ENCODE measurements at regions not wholly inside any gene's neighbourhood (a gene's known extent, or its start where the extent isn't known, plus 50 kb on each side); places are given as distances from the start of the nearest gene placed in this dataset.

- DNase-seq = no peak
Observed at GRCh38 chr20:48194583-48194982, 409.3 kb upstream of the SULF2 start.

DNA sequence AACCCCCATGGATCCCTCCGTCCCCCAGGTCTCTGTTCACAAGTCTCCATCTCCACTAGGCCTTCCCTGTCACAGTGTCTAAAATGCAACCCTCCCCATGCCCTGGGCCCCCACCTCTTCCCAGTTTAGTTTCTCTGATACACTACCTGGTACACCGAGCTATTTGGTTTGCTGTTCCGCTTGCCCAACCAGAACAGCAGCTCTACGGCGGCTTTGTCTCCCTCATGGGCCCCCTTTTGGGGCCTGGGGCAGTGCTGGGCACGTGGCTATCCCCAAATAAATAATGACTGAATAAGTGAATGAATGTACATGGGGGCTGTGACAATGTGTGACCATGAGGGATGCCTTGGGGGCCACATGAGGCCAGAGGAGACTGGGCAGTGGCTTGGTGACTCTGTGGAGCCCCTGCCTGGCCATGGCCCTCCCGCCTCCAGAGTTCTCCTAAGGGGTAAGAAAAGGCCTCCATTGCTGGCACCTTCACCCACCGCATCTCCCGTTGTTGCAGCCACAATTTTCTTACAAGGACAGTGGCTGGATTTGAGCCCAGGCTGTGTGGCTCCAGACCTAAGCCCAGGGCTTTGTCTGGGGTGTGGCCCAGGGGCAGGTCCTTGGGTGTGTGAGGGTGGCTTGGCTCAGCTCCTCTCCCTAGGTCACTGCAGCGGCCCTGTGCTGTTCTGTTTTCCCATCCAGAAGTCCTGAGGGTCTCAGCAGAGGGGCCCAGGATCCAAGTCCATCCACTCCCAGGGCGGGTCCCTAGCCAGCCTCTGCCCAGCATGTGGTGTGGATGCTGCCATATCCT is 408.5 kb upstream of the SULF2 start:
- DNase-seq = no peak

DNA sequence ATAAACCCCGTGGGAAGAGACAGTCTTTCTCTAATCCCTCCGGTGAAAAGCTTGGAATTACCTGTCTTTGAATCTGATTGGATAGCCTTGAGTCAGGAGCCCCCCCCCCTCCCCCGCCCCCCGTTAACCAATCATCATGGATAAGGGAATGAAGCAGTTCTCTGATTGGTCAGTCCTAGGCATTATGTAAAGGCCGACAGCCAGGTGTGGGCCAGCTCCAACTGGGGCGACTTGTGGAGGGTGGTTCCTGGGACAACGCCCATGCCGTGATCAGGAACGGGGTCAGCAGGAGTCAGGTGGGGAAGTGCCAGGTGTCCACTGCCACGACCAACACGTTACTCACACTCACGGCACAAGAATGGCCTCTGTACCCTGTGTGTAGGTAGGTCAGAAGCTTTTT is 406.8 kb upstream of the SULF2 start:
- no peak for DNase-seq

DNA sequence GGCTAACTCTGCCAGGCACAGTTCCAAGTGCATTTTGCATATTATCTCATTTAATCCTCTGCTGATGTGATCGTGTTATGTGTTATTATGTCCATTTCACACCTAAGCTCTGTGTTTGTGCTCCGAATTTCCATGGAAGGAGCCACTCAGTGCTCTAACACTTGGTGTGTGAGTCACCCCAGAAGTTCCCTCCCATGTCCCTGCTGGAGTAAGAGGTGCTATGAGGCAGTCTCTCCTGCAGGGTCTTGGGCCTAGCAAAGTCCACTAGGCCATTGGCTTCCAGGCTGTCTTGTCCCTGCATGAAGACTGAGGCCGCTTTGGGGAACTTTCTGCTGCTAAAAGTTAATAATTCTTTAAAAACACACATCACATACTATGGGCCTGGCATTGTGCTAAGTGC is 405.9 kb upstream of the SULF2 start:
- DNase-seq = no peak

GRCh38 chr20:48190757-48191156 is 405.5 kb upstream of the SULF2 start:
- DNase-seq = no peak

GRCh38 chr20:48189181-48189580 is 403.9 kb upstream of the SULF2 start:
- no peak for DNase-seq

- no peak for DNase-seq
Observed at GRCh38 chr20:48187851-48188250, 402.6 kb upstream of the SULF2 start.

GRCh38 chr20:48186915-48187314 is 401.6 kb upstream of the SULF2 start:
- DNase-seq = no peak

DNA sequence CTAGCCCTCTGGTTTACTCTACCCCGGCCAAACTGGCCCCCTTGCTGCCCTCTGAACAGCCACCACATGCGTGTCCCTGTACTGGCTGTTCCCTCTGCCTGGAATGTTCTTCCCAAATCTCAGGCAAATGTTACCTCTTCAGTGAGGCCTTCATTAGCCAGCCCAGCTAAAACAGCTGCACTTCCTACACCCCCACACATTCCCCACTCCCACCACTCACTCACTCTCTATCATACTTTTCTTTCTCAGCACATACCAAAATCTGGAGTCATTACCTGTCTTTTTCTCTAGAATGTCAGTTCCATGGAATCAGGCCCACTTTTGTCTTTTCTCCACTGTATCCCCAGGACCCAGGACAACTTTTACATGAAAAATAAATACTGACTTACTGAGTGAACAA is 401.2 kb upstream of the SULF2 start:
- no peak for DNase-seq

GRCh38 chr20:48184229-48184628 is 398.9 kb upstream of the SULF2 start:
- no peak for DNase-seq

- DNase-seq = no peak
Observed at GRCh38 chr20:48181261-48181935, 396.1 kb upstream of the SULF2 start.

DNA sequence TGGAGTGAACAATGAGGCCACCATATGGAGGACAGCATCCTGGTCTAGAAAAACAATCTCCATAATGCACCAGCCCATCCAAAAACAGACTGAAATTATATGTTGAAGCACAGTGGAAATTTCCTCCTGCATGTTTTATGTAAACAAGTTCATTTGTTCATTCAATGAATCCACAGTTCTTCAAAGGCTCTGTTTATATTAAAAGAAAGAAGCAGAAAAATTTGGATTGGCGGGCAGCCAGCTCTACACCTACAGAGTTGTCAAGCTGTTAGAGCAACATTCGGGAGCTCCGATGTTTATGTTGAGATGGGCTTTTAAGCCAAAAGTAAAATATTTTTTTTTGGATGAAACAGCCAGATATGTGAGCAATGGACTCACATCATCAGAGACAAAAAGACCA is 395.3 kb upstream of the SULF2 start:
- no peak for DNase-seq

DNA sequence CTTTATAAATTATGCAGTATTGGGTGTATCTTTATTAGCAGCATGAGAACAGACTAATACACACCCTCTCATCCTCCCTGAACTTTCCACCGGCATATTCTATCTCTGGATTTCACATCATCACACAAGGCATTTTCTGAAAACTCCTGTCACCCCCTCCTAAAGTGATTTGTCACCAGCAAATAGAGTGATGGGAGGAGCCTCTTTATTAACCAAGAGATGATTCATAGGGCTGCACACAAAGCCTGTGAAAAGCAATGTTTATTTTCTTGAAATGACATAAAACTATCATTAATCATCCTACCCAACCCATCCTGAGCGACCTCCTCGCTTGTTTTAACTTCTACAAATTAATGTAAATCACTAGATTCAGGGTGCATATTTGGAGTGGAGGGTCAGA is 394.7 kb upstream of the SULF2 start:
- DNase-seq = no peak

GRCh38 chr20:48178633-48179032 is 393.4 kb upstream of the SULF2 start:
- no peak for DNase-seq

- no peak for DNase-seq
Observed at GRCh38 chr20:48177058-48177457, 391.8 kb upstream of the SULF2 start.

DNA sequence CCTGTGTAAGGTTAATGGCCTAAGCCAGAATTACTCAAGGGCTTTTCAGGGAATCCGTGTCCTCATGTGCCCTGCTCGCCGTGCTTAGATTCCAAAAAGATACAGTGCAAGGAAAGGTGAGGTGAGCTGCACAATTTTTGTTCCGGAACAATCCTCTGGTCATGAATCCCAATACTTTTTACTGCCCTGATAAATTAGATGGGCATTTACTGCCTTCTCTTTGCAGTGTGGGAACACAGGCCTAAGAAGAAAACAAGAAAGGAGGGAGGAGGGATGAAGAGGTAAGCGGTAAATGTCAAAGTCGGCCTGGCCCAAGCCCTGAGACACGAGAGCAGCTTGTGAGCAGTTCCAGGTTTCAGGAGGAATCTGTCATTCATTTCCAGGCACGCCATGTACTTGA is 390.9 kb upstream of the SULF2 start:
- no peak for DNase-seq

DNA sequence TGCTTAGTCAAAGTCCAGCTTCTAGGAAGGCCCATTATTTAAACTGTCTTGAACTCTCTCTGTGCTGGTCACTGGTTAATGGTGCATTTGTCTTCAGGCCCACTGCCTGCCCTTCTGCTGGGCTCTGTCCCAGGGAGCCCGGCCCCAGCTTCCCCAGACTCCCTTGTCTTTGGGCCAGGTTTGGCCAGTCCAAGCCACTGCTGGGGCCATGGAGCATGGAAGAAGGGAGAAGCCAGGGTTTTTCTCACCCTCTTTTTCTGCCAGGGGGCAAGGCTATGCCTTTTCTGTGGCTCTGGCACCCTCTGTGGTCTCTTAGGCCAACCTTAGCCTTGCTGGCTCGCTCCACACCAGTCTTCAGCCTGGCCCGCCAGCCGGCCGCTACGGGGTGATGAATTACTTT is 390.0 kb upstream of the SULF2 start:
- DNase-seq = no peak

DNA sequence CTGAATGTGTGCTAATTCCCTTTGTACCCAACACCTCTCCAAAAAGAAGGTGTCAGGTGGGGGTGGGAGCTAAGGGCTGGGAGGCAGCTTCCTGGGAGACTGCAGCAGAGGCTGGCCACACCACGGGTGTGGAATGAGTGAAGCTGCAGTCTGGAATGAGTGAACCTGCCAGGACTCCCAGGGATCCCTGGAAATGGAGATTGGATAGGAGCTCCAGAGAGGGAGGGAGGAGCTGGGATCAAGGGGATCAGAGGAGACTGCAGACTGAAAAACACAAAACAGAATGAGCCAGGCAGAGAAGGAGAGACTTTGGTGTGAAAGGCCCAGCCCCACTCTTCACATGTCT is 387.0 kb upstream of the SULF2 start:
- no peak for DNase-seq

DNA sequence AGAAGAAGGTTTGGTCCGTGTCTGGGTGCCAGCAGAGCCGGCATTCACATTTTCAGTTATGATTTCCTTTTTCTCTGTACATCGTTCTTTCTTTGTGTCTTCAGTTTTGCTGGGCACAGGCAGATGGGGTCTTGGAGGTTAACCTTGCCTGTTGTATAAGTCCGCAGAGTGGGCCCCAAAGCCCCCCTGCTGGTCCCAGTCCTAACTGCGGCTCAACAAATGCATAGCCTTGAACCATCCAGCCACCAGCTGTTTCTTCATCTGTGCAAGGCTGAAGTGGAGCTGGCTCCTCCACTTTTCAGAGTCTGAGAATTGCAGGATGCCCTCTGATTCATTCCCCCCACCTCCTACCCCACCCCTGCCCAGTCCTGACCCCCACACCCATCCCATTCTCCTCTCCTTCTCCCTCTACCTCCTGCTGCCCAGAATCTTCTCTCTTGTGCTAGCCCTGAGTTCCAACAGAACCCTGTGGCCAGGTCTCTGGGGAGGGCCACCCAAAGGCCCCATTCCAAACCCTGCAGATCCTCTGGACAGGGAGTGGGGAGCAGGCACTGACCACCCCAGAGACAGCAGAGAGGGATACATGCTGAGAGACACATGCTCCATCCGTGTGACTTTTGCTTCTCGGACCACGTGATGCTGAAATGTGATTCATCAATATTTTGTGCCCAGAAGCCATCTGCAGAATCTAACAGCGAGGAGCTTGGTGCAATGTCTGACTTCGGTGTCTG is 386.5 kb upstream of the SULF2 start:
- no peak for DNase-seq

DNA sequence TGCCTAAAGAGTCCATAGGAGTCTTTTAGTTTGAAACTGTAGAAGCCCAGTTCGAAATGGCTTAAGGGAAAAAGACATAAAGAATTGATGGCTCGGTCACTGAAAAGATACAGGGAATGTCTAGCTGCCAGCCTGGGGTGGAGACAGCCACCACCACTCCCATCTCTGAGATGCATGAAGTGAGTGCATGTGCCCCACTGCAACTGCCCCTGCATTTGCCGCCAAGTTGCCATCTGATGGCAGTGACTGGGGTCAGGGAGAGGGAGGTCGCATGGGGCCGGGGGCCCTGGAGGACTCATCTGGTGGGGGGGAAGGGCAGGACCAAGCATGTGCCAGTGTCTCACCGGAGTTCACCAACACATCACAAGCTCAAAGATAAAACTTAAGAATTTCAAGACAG is 385.8 kb upstream of the SULF2 start:
- DNase-seq = no peak

- no peak for DNase-seq
Observed at GRCh38 chr20:48170625-48171024, 385.3 kb upstream of the SULF2 start.

DNA sequence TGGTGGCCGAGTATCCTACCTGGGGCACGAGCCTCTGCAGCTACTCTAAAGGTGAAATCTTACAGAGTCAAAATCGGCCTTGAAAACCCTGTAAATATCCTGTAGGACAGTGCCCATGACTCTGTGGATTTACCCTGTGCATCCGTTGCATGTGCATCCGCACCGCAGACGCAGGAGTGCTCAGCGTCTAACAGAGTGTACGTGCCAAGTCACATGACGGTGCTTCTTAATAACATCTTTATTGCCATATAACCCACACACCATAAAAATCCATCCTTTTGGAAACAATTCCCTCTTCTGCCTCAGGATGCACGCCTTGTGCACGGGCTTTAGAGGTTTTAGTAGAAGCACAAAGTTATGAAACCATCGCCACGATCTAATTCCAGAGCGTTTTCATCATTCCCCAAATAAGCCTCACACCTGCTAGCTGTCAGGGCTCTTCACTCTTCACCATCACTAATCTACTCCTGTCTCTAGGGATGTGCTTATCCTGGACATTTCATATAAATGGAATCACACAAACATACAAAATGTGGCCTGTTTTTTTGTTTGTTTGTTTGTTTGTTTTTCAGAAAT is 384.5 kb upstream of the SULF2 start:
- DNase-seq = no peak

GRCh38 chr20:48166082-48166835 is 381.0 kb upstream of the SULF2 start:
- no peak for DNase-seq

All from activated CD4-positive, alpha-beta T cell treated with anti-CD3 and anti-CD28 coated beads, Interleukin-2, amount 50 U/mL, for 16 hours (primary cell).